ENCODE measurements at regions not wholly inside any gene's neighbourhood (a gene's known extent, or its start where the extent isn't known, plus 50 kb on each side); places are given as distances from the start of the nearest gene placed in this dataset.
A peak's percentile ranks its signal among the peaks of the same experiment; 100 is the strongest.

- H3K36me3 ChIP-seq (ENCODE audit: control insufficient read depth in 2 of 2, insufficient read depth in 2 of 2, low read length in 1 of 2): no peaks in the 10 kb centered on the region
- H3K27ac ChIP-seq (ENCODE audit: low read depth in 1 of 2, low read length in 1 of 2): peak overlapping the region in 1 of 2 donors; percentile 90
- H3K27me3 ChIP-seq (ENCODE audit: control insufficient read depth in 2 of 2, insufficient read depth in 1 of 2, low read length in 1 of 2): no peaks in the 10 kb centered on the region
- no peak for DNase-seq (ENCODE audit: low read depth in 6 of 9, low spot score in 9 of 9)
- WGBS: 98% methylated on average over 21 of the region's 21 CpGs
- peak overlapping the region in 1 of 2 donors; percentile 9 for H3K4me3 ChIP-seq (ENCODE audit: low read length in 2 of 2)
- peaks cover 7 to 28% of the 10 kb centered on the region in 2 donors for H3K4me1 ChIP-seq (ENCODE audit: control insufficient read depth in 2 of 2, insufficient read depth in 2 of 2, low read length in 2 of 2)
- no peaks in the 10 kb centered on the region for H3K9me3 ChIP-seq (ENCODE audit: control insufficient read depth in 2 of 2, insufficient read depth in 1 of 2, low read length in 1 of 2)
Observed at GRCh38 chr2:8630676-8631464, 51.0 kb upstream of the ID2 start.

- H3K27me3 ChIP-seq (ENCODE audit: control insufficient read depth in 2 of 2, insufficient read depth in 1 of 2, low read length in 1 of 2): peaks cover 0 to under 1% of the 10 kb centered on the region in 2 donors
- peak overlapping the region; percentile 56 to 90 for H3K27ac ChIP-seq (ENCODE audit: low read depth in 1 of 2, low read length in 1 of 2)
- H3K4me1 ChIP-seq (ENCODE audit: control insufficient read depth in 2 of 2, insufficient read depth in 2 of 2, low read length in 2 of 2): peaks cover 7 to 28% of the 10 kb centered on the region in 2 donors
- DNase-seq (ENCODE audit: low read depth in 6 of 9, low spot score in 9 of 9): peak; percentile 40 to 90 (median 68)
- no peaks in the 10 kb centered on the region for H3K36me3 ChIP-seq (ENCODE audit: control insufficient read depth in 2 of 2, insufficient read depth in 2 of 2, low read length in 1 of 2)
- peaks cover 0 to under 1% of the 10 kb centered on the region in 2 donors for H3K9me3 ChIP-seq (ENCODE audit: control insufficient read depth in 2 of 2, insufficient read depth in 1 of 2, low read length in 1 of 2)
- peak overlapping the region in 1 of 2 donors; percentile 9 for H3K4me3 ChIP-seq (ENCODE audit: low read length in 2 of 2)
- 49% methylated on average over 10 of the region's 10 CpGs for WGBS
Observed at GRCh38 chr2:8631465-8632005, 50.3 kb upstream of the ID2 start.
